H9 (cell line): ENCODE measurements at regions not wholly inside any gene's neighbourhood (a gene's known extent, or its start where the extent isn't known, plus 50 kb on each side); places are given as distances from the start of the nearest gene placed in this dataset.

Source experiments
- DNase-seq: peaks from one replicate; pipeline ENCODE4 v3.0.0-alpha.2; 2017
- H2AFZ ChIP-seq: one replicate; pipeline ENCODE4 v1.6.1; 2013; ENCODE audit warnings: mild to moderate bottlenecking, low read length, control low read depth, moderate library complexity
- H2AK5ac ChIP-seq: 2 replicates; pipeline ENCODE4 v1.6.1; 2013; ENCODE audit warnings: low read length, control low read depth, mixed read lengths; ENCODE audit not compliant: insufficient read length
- H2BK120ac ChIP-seq: one replicate; pipeline ENCODE4 v1.6.1; 2013; ENCODE audit warnings: low read depth, mild to moderate bottlenecking, low read length, control low read depth, inconsistent platforms; ENCODE audit not compliant: poor library complexity, severe bottlenecking
- H2BK12ac ChIP-seq: 2 replicates; pipeline ENCODE4 v1.6.1; 2013; ENCODE audit warnings: low read length, control low read depth, mixed read lengths, low read depth; ENCODE audit not compliant: insufficient read length
- H2BK15ac ChIP-seq: 2 replicates; pipeline ENCODE4 v1.6.1; 2013; ENCODE audit warnings: low read depth, low read length, control low read depth
- H2BK20ac ChIP-seq: one replicate; pipeline ENCODE4 v1.6.1; 2013; ENCODE audit warnings: low read depth, mild to moderate bottlenecking, low read length, control low read depth, inconsistent platforms; ENCODE audit not compliant: poor library complexity, severe bottlenecking
- H2BK5ac ChIP-seq: 2 replicates; pipeline ENCODE4 v1.6.1; 2013; ENCODE audit warnings: low read length, control low read depth, mixed read lengths; ENCODE audit not compliant: insufficient read length
- H3K14ac ChIP-seq: 2 replicates; pipeline ENCODE4 v1.6.1; 2013; ENCODE audit warnings: low read length, control low read depth; ENCODE audit not compliant: insufficient read depth
- H3K18ac ChIP-seq: 2 replicates; pipeline ENCODE4 v1.6.1; 2013; ENCODE audit warnings: low read depth, mild to moderate bottlenecking, mixed read lengths, low read length, control low read depth; ENCODE audit not compliant: insufficient read length
- H3K23ac ChIP-seq: 2 replicates; pipeline ENCODE4 v1.6.1; 2013; ENCODE audit warnings: low read length, control low read depth, mixed read lengths, low read depth; ENCODE audit not compliant: insufficient read length
- H3K23me2 ChIP-seq: 2 replicates; pipeline ENCODE4 v1.6.1; 2013; ENCODE audit warnings: low read depth, mild to moderate bottlenecking, mixed read lengths, low read length, control low read depth; ENCODE audit not compliant: insufficient read length, poor library complexity, severe bottlenecking
- H3K27ac ChIP-seq: 2 replicates; pipeline ENCODE4 v1.5.1; 2013; ENCODE audit warnings: low read length, control low read depth, mixed read lengths, low read depth; ENCODE audit not compliant: insufficient read length
- H3K27me3 ChIP-seq: 2 replicates; pipeline ENCODE4 v1.6.1; 2013; ENCODE audit warnings: low read length, control low read depth, inconsistent platforms; ENCODE audit not compliant: insufficient read depth
- H3K4ac ChIP-seq: 2 replicates; pipeline ENCODE4 v1.6.1; 2013; ENCODE audit warnings: low read depth, mild to moderate bottlenecking, control low read depth, inconsistent platforms, low read length, moderate library complexity
- H3K4me1 ChIP-seq: 2 replicates; pipeline ENCODE4 v1.6.1; 2013; ENCODE audit warnings: low read length, control low read depth, inconsistent platforms; ENCODE audit not compliant: insufficient read depth
- H3K4me2 ChIP-seq: 2 replicates; pipeline ENCODE4 v1.6.1; 2013; ENCODE audit warnings: low read length, control low read depth, mixed read lengths; ENCODE audit not compliant: insufficient read length, insufficient read depth
- H3K56ac ChIP-seq: 2 replicates; pipeline ENCODE4 v1.6.1; 2013; ENCODE audit warnings: low read depth, mild to moderate bottlenecking, mixed read lengths, low read length, control low read depth; ENCODE audit not compliant: insufficient read length
- H3K79me1 ChIP-seq: 2 replicates; pipeline ENCODE4 v1.6.1; 2013; ENCODE audit warnings: low read depth, mild to moderate bottlenecking, moderate library complexity, low read length, control low read depth, inconsistent platforms; ENCODE audit not compliant: insufficient read depth, poor library complexity, severe bottlenecking
- H3K79me2 ChIP-seq: 2 replicates; pipeline ENCODE4 v1.6.1; 2013; ENCODE audit warnings: low read length, control low read depth, inconsistent platforms; ENCODE audit not compliant: insufficient read depth
- H3K9ac ChIP-seq: 2 replicates; pipeline ENCODE4 v1.6.1; 2013; ENCODE audit warnings: low read length, control low read depth, mixed read lengths; ENCODE audit not compliant: insufficient read length; ENCODE audit errors: extremely low read depth
- H3K9me3 ChIP-seq: one replicate; pipeline ENCODE4 v1.6.1; 2013; ENCODE audit warnings: low read depth, low read length, inconsistent platforms; ENCODE audit not compliant: control insufficient read depth
- H3T11ph ChIP-seq: one replicate; pipeline ENCODE4 v1.6.1; 2013; ENCODE audit warnings: mild to moderate bottlenecking, low read length, control low read depth, inconsistent platforms
- H4K20me1 ChIP-seq: one replicate; pipeline ENCODE4 v1.6.1; 2013; ENCODE audit not compliant: control insufficient read depth, insufficient read length, insufficient read depth
- H4K5ac ChIP-seq: 2 replicates; pipeline ENCODE4 v1.6.1; 2013; ENCODE audit warnings: low read depth, mild to moderate bottlenecking, mixed read lengths, low read length, control low read depth; ENCODE audit not compliant: insufficient read length
- H4K8ac ChIP-seq: replicated peaks from 2 replicates; pipeline ENCODE4 v1.6.1; 2013; ENCODE audit warnings: low read length, control low read depth, mixed read lengths, low read depth; ENCODE audit not compliant: insufficient read length
- H4K91ac ChIP-seq: 2 replicates; pipeline ENCODE4 v1.6.1; 2013; ENCODE audit warnings: low read depth, mild to moderate bottlenecking, moderate library complexity, mixed read lengths, low read length, control low read depth; ENCODE audit not compliant: insufficient read length
- H3K27ac Mint-ChIP-seq, 3 experiments: 2 replicates in 2 of 3; 3 replicates in 1 of 3; pipeline ENCODE4 v1.8.0; 2020 to 2021; ENCODE audit warnings: mixed read lengths in 3 of 3, mild to moderate bottlenecking in 1 of 3, moderate library complexity in 1 of 3
- H3K27me3 Mint-ChIP-seq: 2 replicates; pipeline ENCODE4 v1.8.0; 2021; ENCODE audit warnings: low read depth, mild to moderate bottlenecking, moderate library complexity, mixed read lengths
- H3K36me3 Mint-ChIP-seq, 3 experiments: 2 replicates in 2 of 3; 3 replicates in 1 of 3; pipeline ENCODE4 v1.8.0; 2020 to 2021; ENCODE audit warnings: low read depth in 3 of 3, mixed read lengths in 3 of 3; ENCODE audit not compliant: insufficient read depth in 1 of 3
- H3K4me1 Mint-ChIP-seq, 2 experiments: 2 replicates each; pipeline ENCODE4 v1.8.0; 2020; ENCODE audit warnings: mixed read lengths in 2 of 2
- H3K4me3 Mint-ChIP-seq, 2 experiments: 2 replicates in 1 of 2; 3 replicates in 1 of 2; pipeline ENCODE4 v1.8.0; 2020 to 2021; ENCODE audit warnings: mild to moderate bottlenecking in 2 of 2, mixed read lengths in 2 of 2, moderate library complexity in 1 of 2
- H3K9me3 Mint-ChIP-seq, 2 experiments: 2 replicates in 1 of 2; 3 replicates in 1 of 2; pipeline ENCODE4 v1.8.0; 2020; ENCODE audit warnings: mild to moderate bottlenecking in 2 of 2, mixed read lengths in 2 of 2, moderate library complexity in 1 of 2
- WGBS: extraction: QIAGEN DNeasy Blood & Tissue Kit; methylation state at CpG from one replicate; pipeline ENCODE4 v1.1.7; 2013; ENCODE audit warnings: missing lambda C conversion rate, low lambda C conversion rate, mixed read lengths; ENCODE audit not compliant: insufficient read length; ENCODE audit errors: extremely low coverage; 5-methylcytosine and 5-hydroxymethylcytosine counted together
- TF ChIP-seq, protein P1 (sequence below): fragments of 200-600 bp; sonication (generic); conservative IDR thresholded peaks from 3 replicates; pipeline ENCODE4 v1.8.0; 2021; ENCODE audit warnings: antibody characterized with exemption, mild to moderate bottlenecking

- Histone ChIP-seq H4K20me1 (no peaks in the 10 kb centered on the region), H4K91ac (no peak overlapping the region), H3K79me1 (no peaks in the 10 kb centered on the region), H3K79me2 (no peaks in the 10 kb centered on the region), H2BK120ac (no peak overlapping the region), H2BK20ac (no peak overlapping the region), H3K18ac (no peak overlapping the region), H3K23me2 (no peaks in the 10 kb centered on the region), H4K5ac (no peak overlapping the region), H2BK5ac (no peak overlapping the region), H3K9ac (no peak overlapping the region), H4K8ac (no peak overlapping the region), H3K27me3 (no peaks in the 10 kb centered on the region), H3K4me2 (no peak overlapping the region), H2AFZ (no peak overlapping the region), H3K23ac (no peak overlapping the region), H3K14ac (no peak overlapping the region), H3K27ac (no peak overlapping the region), H2BK12ac (no peak overlapping the region), H2BK15ac (no peak overlapping the region), H3K56ac (no peak overlapping the region), H2AK5ac (no peak overlapping the region), H3K4me1 (no peaks in the 10 kb centered on the region), H3K4ac (no peak overlapping the region), H3T11ph (no peak overlapping the region), H3K9me3 (no peaks in the 10 kb centered on the region)
- peaks cover 0 to 5% of the 10 kb centered on the region in 2 experiments; a peak in 1 of 5 replicates for H3K9me3 Mint-ChIP-seq
- no peak overlapping the region for H3K4me3 Mint-ChIP-seq
- H3K4me1 Mint-ChIP-seq: no peaks in the 10 kb centered on the region
- no peak for DNase-seq
- TF ChIP-seq, protein P1, sequence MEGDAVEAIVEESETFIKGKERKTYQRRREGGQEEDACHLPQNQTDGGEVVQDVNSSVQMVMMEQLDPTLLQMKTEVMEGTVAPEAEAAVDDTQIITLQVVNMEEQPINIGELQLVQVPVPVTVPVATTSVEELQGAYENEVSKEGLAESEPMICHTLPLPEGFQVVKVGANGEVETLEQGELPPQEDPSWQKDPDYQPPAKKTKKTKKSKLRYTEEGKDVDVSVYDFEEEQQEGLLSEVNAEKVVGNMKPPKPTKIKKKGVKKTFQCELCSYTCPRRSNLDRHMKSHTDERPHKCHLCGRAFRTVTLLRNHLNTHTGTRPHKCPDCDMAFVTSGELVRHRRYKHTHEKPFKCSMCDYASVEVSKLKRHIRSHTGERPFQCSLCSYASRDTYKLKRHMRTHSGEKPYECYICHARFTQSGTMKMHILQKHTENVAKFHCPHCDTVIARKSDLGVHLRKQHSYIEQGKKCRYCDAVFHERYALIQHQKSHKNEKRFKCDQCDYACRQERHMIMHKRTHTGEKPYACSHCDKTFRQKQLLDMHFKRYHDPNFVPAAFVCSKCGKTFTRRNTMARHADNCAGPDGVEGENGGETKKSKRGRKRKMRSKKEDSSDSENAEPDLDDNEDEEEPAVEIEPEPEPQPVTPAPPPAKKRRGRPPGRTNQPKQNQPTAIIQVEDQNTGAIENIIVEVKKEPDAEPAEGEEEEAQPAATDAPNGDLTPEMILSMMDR: no peak
- H3K27me3 Mint-ChIP-seq: peaks cover 5% of the 10 kb centered on the region
- no CpG with 5 or more reads among the region's 3 CpGs for WGBS
- H3K27ac Mint-ChIP-seq: no peak overlapping the region
- H3K36me3 Mint-ChIP-seq: no peaks in the 10 kb centered on the region; a peak in 1 of 7 replicates
Observed at GRCh38 chr2:217672472-217672871, 330.3 kb downstream of the TNS1 start.
